Fibroblast of skin of abdomen (primary cell): ENCODE measurements at regions not wholly inside any gene's neighbourhood (a gene's known extent, or its start where the extent isn't known, plus 50 kb on each side); places are given as distances from the start of the nearest gene placed in this dataset.
A peak's percentile ranks its signal among the peaks of the same experiment; 100 is the strongest.

Source experiments
- DNase-seq: peaks from one replicate; pipeline ENCODE4 v3.0.0-alpha.2; 2013

DNA sequence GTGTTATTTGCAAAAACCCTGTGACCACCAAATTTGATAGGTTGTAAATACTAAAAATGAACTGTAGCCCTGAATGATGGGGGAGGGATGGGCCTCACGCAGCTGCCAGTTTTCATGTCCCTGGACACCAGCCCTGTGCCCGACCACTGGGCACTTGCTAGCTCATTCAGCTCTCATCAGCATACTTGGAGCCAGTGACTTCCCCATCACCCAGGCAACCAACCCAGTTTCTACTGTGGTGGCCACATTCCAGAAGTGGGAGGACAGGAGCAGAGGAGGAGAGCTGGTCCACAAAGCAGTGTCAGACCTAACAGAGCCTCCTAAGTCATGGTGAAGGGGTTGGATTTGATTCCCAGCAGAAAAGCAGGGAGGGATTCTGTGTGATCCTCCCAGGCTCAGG lies 128.2 kb downstream of the CPEB2 start:
- DNase-seq, result no peak

DNA sequence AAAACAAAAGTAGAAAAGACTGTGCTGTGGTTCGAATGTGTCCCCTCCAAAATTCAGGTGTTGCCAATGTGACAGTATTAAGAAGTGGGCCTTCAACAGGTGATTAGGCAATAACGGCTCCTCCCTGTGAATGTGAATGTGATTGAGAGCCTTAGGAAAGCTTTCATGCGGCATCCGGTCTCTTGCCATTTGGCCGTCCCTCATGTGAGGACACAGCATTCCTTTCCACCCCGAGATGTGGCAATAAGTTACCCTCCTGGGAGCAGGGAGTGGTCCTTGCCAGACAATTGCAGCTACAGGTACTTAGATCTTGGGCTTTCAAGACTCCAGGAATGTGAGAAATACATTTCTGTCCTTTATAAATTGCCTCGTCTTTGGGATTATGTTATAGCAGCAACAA lies 129.3 kb downstream of the CPEB2 start:
- DNase-seq, result no peak

DNA sequence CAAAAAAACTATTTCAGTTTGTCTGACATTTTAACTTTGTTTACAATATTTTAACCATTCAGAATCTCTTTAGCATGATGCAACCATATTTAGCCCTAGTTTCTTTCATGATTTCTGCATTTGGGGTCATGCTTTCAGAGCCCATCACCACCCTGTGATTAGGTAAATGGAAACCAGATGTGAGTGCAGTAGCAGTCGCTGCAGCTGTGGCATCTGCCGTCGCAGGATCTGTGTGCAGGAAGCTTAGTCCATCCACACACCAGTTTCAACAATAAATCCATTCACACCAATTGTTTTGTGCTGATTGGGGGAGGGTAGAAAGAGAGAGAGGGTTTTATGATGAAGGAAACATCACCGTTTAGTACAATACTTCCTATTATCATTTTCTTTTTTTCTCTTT lies 130.5 kb downstream of the CPEB2 start:
- DNase-seq, result peak; percentile 39

- DNase-seq, result no peak
These were observed 137.3 kb downstream of the CPEB2 start for GRCh38 chr4:15139599-15139998.

GRCh38 chr4:15142201-15142600 lies 139.9 kb downstream of the CPEB2 start:
- no peak for DNase-seq

DNA sequence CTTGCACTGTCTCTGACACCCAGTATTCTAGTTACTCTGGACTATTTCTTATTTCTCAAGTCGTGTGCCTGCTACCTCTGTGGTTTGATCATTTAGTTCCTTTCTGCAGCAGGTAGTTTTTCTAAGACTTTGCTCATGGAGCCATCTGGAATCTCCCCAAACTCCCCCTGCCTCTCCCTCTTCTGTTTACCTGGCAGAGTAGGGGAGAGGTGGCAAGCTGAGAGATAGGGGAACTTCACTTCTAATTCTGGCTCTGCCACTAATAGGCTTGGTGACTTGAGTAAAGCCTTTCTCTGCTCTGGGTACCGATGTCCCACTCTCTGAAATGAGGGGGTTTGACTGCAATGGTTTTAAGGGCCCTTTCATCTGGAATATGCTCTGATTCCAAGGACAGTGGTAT lies 141.3 kb downstream of the CPEB2 start:
- DNase-seq, result no peak

- no peak for DNase-seq
These were observed 142.1 kb downstream of the CPEB2 start for GRCh38 chr4:15144249-15144966.

DNA sequence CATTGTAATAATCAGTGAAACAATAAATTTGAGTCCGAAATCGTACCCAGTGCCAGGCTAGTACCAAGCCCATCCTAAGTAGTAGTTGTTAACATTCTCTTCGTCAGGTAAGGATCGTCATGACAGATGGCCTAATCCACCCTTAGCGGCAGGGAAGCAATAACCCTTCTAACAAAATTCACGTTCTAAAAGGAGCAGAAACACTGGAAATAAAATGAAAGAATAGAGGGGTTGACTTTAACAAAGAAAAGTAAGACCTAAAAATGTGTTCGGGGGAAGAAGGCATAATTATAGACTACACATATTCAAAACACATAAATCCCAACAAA lies 142.7 kb downstream of the CPEB2 start:
- DNase-seq, result no peak

DNA sequence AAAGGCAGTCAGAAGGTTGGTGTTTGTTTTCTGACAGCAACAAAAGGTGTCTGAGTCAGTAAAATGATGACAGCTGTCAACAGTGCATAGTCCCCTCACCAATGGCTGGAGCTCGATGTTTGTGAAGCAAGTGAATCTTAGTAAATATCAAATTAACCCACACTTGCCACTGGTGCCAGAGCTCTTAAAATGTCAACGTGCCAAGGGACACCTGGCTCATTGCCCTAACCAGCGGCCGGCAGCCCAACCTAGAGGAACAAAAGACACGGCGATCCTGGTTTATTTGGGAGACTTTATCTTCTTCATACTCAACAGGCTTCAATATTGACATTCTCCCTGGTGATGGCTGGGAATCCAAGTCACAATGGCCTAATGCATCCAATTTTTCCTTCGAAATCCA lies 143.4 kb downstream of the CPEB2 start:
- DNase-seq, result no peak

DNA sequence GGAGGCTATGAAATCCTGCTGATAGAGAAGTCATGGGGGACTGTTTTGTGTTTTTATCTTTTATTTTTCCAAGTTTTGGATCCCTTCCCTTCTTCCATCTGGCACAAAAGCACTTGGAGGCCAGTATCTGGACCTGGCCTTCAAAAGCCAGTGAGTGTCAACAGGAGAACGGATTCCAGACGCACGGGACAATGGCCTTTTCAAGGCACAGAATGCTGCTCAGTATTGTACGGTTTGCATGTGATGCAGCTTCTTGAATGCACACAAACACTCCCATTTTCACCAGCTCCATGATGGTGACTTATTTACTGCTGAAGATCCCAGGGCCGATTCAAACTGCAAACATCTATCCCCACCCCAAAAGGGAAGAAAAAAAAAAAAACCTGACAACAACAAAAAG lies 145.4 kb downstream of the CPEB2 start:
- no peak for DNase-seq

DNA sequence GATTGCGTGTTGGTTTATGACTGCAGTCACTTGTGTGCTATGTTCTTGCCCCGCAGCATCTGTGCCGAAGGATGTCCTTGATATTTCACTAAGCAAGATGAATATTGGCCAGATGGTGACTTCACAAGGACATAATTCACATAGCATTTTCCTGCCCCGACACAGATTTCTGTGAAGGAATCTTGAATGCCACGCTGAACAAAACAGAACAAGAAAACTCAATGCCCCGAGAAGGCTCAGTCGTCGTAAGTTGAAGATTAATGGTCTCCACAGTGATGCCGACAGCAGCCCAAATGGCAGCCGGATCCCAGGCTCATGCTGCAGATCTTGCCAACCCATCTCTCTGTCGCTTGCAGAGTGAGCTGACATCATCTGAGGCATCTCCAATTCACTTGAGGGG lies 145.9 kb downstream of the CPEB2 start:
- DNase-seq, result no peak

DNA sequence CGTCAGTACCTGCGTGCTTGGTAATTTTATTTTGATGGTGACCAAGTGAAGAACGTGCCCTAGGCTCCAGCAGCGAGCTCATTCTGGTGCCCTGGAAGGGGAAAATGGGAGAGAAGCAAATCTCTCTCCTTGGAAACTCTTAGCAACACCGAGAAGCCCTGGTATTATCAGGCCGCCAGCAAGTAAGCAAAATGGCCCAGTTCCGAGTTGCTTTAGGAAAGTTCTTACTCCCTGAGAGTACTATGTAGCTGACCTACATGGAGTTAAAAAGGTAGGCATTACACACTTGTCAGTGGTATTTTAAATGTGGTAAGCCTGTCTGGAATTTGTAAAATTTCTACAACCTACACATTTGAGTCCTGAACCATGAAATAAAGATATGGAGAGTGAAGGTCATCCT lies 146.4 kb downstream of the CPEB2 start:
- peak; percentile 12 for DNase-seq

DNA sequence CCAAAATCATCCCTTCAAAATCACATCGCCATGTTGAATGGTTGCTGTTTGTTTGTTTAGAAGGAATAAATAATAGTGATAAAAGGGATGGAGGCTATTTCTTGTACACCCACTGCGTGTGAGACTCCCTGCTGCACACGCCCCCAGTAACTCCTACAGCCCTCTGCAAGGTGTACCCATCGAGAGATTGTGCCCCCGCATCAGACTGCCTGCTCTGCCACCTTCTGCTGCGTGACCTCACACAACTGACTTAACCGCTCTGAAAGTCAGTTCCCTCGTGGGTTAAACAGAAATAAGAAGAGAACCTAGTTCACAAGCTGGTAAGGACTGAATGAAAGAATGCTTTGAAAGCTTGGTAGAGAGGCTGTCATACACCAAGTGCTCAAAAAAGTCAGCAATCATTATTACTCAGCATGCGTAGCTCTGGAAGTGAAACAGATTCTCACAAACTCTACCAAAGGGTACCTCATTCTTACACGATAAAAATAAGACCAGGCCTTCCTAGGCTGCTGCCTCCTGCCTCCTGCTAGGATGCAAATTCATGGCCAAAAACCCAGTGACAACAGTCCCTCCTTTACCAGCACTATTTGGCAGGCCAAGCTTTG lies 147.1 kb downstream of the CPEB2 start:
- DNase-seq, result no peak

DNA sequence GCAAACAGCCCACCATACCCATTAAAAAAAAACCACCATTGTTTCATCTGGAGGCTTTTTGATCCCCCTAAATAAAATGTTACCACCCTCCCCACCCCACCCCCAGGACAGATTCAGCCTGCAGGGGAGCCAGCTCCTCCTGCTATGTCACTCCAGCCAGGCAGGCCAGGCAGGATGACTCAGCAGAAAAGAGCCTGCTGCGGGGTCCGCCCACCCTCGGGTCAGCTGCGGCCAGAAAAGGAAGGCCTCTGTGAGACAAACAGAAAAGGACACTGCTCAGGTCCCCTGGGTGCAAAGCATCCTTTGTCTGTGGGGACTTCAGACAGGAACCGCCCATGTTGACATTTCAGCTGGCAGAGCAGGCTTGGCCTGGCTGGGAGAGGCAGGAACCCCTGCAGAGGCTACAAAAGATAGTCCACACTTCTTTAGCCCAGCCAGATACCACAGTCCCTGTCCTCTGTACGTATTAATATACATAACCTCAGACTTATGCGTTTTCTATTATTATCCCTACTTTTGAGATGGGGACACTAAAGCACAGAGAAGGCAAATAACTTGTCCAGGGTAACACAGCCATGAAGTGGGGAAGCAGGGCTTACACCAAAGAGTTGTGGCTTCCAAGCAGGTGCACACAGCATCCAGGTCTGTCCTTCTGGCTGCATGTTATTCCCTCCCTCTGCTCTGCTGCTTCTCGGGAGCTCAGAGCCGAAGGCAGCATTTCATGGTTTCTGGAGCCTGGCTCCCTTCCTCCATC lies 147.7 kb downstream of the CPEB2 start:
- DNase-seq, result peak; percentile 80

- DNase-seq, result no peak
These were observed 148.3 kb downstream of the CPEB2 start for GRCh38 chr4:15150631-15151030.

DNA sequence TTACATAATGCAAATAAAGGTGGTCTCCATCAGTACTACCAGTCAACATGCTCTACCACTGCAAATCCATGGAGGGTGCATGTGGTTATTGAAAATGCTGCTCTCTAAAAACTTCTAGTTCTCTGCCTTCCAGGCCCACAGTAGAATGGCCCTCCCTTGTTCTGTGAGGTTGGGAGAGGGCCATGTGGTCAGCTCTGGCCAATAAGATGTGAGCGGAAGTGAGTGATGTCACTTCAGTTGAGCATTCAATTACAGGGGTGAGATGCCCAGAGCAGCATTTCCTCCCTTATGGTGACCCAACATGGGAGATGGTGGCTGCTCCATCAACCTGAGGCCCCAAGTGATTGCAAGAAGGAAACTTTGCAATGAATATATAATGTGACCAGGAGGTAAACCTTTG lies 148.8 kb downstream of the CPEB2 start:
- no peak for DNase-seq

DNA sequence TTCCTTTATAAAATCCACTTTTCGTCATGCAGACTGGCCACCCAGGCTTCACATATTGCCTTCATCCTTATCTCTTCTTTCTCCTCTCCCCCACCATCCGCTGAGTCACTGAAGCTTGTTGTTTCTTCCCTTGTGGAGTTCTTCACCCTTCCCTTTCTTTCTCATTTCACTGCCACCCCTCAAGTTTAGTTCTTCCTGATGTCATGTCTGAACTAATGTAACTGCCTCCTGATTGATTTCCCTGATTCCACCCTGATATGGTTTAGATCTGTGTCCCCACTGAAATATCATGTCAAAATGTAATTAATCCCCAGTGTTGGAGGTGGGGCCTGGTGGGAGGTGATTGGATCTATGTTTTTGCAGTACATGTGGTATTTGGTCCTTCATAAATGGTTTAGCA lies 151.4 kb downstream of the CPEB2 start:
- DNase-seq, result no peak

DNA sequence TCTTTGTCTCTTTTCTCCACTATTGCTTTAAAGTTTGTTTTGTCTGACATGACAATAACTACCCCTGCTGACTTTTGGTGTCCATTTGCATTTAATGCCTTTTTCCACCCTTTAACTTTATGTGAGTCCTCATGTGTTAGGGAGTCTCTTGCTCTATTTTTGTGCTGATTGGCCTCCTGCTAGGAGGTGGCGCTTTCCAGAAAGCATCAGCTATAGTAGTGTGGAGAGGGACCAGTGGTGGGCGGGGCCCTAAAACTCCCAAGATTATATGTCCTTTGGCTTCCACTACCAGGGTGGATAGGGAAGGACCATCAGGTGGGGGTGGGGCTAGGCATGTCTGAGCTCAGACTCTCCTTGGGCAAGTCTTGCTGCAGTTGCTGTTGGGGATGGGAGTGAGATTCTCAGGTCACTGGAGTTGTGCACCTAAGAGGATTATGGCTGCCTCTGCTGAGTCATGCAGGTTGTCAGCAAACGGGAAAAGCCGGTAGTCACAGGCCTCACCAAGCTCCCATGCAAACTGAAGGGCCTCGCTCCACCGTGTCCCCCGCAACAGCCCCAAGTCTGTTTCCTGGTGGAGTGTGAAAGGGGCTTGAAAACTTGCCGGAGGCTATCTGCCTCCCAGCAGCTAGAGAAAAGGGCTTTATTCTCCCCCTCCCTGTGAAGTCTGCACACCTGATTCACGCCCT lies 156.3 kb downstream of the CPEB2 start:
- no peak for DNase-seq

DNA sequence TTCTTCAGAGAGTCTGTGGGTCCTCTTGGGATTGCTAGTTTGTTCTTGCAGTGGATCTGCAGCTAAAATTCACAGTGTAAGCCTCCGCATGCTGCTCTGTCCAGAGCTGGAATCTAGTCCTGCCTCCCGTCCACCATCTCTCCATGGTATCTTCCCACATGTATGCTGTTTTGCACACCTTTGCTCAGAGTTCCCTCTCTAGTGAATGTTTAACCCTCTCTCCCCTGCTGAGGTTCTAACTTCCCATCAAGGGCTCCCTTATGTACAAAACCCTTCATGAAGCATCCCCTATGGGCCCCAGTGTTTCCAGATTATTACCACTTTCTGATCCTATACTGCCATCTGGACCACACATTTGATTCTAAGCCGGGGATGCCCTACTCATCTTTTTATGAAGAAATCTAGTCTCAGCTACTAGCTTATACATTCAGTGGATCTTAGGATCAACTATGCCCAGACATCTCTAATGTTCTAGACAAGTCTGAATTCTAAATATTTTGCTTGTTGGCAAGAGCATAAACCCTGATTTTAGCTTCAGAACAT lies 157.3 kb downstream of the CPEB2 start:
- no peak for DNase-seq

- no peak for DNase-seq
These were observed 159.2 kb downstream of the CPEB2 start for GRCh38 chr4:15161439-15161838.

- no peak for DNase-seq
These were observed 159.8 kb downstream of the CPEB2 start for GRCh38 chr4:15162046-15162445.

GRCh38 chr4:15162465-15163283 lies 160.4 kb downstream of the CPEB2 start:
- peak; percentile 25 for DNase-seq
